ENCODE measurements at regions not wholly inside any gene's neighbourhood (a gene's known extent, or its start where the extent isn't known, plus 50 kb on each side); places are given as distances from the start of the nearest gene placed in this dataset.

DNA sequence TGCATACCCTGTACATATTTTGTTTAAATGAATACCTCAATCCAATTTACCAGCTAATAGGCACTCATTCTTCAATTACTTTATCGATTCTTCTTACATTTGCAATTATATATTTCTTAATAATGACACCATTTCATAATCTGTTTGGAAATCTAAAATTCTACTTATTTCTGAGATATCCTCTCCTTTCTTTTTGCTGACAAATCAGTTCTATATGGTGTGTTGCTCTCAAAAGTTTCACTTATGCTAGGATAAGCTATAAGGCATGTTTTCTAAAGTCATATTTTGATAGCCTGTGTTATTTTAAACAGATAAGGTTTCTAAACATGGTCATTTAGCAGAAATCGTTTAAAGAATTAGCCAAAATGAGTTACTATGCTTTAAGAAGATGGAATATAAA is 140.6 kb upstream of the GJE1 start:
- TF ChIP-seq, protein P1, sequence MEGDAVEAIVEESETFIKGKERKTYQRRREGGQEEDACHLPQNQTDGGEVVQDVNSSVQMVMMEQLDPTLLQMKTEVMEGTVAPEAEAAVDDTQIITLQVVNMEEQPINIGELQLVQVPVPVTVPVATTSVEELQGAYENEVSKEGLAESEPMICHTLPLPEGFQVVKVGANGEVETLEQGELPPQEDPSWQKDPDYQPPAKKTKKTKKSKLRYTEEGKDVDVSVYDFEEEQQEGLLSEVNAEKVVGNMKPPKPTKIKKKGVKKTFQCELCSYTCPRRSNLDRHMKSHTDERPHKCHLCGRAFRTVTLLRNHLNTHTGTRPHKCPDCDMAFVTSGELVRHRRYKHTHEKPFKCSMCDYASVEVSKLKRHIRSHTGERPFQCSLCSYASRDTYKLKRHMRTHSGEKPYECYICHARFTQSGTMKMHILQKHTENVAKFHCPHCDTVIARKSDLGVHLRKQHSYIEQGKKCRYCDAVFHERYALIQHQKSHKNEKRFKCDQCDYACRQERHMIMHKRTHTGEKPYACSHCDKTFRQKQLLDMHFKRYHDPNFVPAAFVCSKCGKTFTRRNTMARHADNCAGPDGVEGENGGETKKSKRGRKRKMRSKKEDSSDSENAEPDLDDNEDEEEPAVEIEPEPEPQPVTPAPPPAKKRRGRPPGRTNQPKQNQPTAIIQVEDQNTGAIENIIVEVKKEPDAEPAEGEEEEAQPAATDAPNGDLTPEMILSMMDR (IDR thresholded peaks at IDR 0.05 in 2 of 3, conservative IDR thresholded peaks at IDR 0.05 in 1 of 3; ENCODE audit: insufficient read depth in 2 of 3, low read depth in 1 of 3, low read length in 3 of 3) = no peak
- no peak for TF ChIP-seq GABPA (tag; conservative IDR thresholded peaks at IDR 0.05; ENCODE audit: low read depth)
- no peak for TF ChIP-seq YY1 (IDR thresholded peaks at IDR 0.05; ENCODE audit: borderline replicate concordance in 1 of 3, control insufficient read depth in 1 of 3, extremely low read depth in 1 of 3, insufficient read depth in 3 of 3, insufficient read length in 1 of 3, insufficient replicate concordance in 2 of 3, low read depth in 1 of 3, low read length in 2 of 3)
- TF ChIP-seq FUS (optimal IDR thresholded peaks at IDR 0.05; ENCODE audit: low read depth, low read length) = no peak
- TF ChIP-seq HDAC3 (IDR thresholded peaks at IDR 0.05; ENCODE audit: borderline replicate concordance, partially characterized antibody) = no peak

Measured in K562 (cell line).